MM.1S (cell line): ENCODE measurements at regions not wholly inside any gene's neighbourhood (a gene's known extent, or its start where the extent isn't known, plus 50 kb on each side); places are given as distances from the start of the nearest gene placed in this dataset.

Experiments used
- EZH2 ChIP-seq: fragments of 300-600 bp; sonication (generic); optimal IDR thresholded peaks from 2 replicates; pipeline ENCODE3; 2017; ENCODE audit warnings: low read depth, mild to moderate bottlenecking, antibody characterized with exemption, low read length, mixed read lengths
- EZH2phosphoT487 ChIP-seq: fragments of 300-600 bp; sonication (generic); IDR thresholded peaks from 2 replicates; pipeline ENCODE4 v1.6.1; 2018; ENCODE audit warnings: antibody characterized with exemption, low read length
- TF ChIP-seq, protein P1 (sequence below): fragments of 300-600 bp; sonication (generic); IDR thresholded peaks from 2 replicates; pipeline ENCODE4 v1.5.1; 2016; ENCODE audit warnings: antibody characterized with exemption, low read length, mixed read lengths

DNA sequence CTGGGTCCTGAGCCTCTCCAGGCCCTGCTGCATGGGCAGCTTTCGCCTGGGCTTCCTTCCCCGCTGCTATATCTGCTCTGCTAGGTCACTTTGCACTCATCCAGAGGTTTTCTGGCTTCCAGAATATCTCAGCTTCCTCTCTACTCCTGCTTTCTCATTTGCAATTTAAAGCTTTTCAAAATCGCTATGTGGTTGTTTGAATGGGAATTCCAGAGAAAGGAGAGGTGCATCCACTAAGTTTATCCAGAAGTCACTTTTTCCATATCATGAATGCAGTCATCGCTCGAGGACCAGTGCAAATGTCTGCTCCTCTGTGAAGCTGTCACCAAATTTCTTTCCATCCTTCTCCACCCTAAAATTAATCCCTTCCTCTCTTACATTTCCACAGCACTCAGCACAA lies 61.2 kb downstream of the SOD2 start:
- TF ChIP-seq, protein P1, sequence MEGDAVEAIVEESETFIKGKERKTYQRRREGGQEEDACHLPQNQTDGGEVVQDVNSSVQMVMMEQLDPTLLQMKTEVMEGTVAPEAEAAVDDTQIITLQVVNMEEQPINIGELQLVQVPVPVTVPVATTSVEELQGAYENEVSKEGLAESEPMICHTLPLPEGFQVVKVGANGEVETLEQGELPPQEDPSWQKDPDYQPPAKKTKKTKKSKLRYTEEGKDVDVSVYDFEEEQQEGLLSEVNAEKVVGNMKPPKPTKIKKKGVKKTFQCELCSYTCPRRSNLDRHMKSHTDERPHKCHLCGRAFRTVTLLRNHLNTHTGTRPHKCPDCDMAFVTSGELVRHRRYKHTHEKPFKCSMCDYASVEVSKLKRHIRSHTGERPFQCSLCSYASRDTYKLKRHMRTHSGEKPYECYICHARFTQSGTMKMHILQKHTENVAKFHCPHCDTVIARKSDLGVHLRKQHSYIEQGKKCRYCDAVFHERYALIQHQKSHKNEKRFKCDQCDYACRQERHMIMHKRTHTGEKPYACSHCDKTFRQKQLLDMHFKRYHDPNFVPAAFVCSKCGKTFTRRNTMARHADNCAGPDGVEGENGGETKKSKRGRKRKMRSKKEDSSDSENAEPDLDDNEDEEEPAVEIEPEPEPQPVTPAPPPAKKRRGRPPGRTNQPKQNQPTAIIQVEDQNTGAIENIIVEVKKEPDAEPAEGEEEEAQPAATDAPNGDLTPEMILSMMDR = no peak
- TF ChIP-seq EZH2phosphoT487 (no peak), EZH2 (no peak)
